ENCODE measurements at regions not wholly inside any gene's neighbourhood (a gene's known extent, or its start where the extent isn't known, plus 50 kb on each side); places are given as distances from the start of the nearest gene placed in this dataset.

- Histone ChIP-seq H3K79me2 (ENCODE audit: control insufficient read depth, insufficient read depth, low read length) (no peaks in the 10 kb centered on the region), H3K4me3 (no peak overlapping the region), H3K4me1 (ENCODE audit: control insufficient read depth, insufficient read depth, low read length) (no peaks in the 10 kb centered on the region), H3K9me3 (replicated peaks; ENCODE audit: control insufficient read depth, insufficient read depth, low read length) (no peaks in the 10 kb centered on the region), H3K36me3 (ENCODE audit: control insufficient read depth in 2 of 2, insufficient read depth in 2 of 2, low read length in 1 of 2) (no peaks in the 10 kb centered on the region), H4K20me1 (ENCODE audit: control insufficient read depth, insufficient read depth) (no peaks in the 10 kb centered on the region), H3K27me3 (replicated peaks in 1 of 2; ENCODE audit: control insufficient read depth in 2 of 2, insufficient read depth in 2 of 2, low read length in 1 of 2) (no peaks in the 10 kb centered on the region), H3K27ac (ENCODE audit: control insufficient read depth, insufficient read depth) (no peak overlapping the region), H3K4me2 (ENCODE audit: control insufficient read depth, insufficient read depth) (no peak overlapping the region), H2AFZ (ENCODE audit: control insufficient read depth, low read depth, low read length) (no peak overlapping the region), H3K9ac (ENCODE audit: control insufficient read depth, insufficient read depth, low read length) (no peak overlapping the region)
- WGBS (ENCODE audit: insufficient coverage, insufficient replicate concordance, low lambda C conversion rate, missing lambda C conversion rate), result 95% methylated on average over 1 of the region's 1 CpG
- SMC1A ChIA-PET (ENCODE audit: uncharacterized antibody, unreplicated experiment), result no interaction called here
- DNase-seq (ENCODE audit: low read depth, low spot score), result no peak
- RAD21 ChIA-PET (ENCODE audit: unreplicated experiment), result no interaction called here
- no peak for FAIRE-seq
- ATAC-seq, result no peak
- no peak for TF ChIP-seq ZNF622 (IDR thresholded peaks at IDR 0.05)
- TF ChIP-seq NFYA (IDR thresholded peaks at IDR 0.05; ENCODE audit: borderline replicate concordance, low read depth, low read length), result no peak
- no peak for TF ChIP-seq BACH1 (IDR thresholded peaks at IDR 0.05; ENCODE audit: borderline replicate concordance)
- TF ChIP-seq TCF3 (IDR thresholded peaks at IDR 0.05; ENCODE audit: borderline replicate concordance, insufficient read depth, low read depth, low read length), result no peak
- TF ChIP-seq ZNF274 (IDR thresholded peaks at IDR 0.05; ENCODE audit: insufficient read depth, insufficient read length), result no peak
- TF ChIP-seq ELK1 (IDR thresholded peaks at IDR 0.05; ENCODE audit: low read depth, low read length), result no peak
- TF ChIP-seq GABPA (IDR thresholded peaks at IDR 0.05; ENCODE audit: low read depth), result no peak
- no peak for TF ChIP-seq ZBED1 (IDR thresholded peaks at IDR 0.05; ENCODE audit: borderline replicate concordance)
- no peak for TF ChIP-seq CUX1 (IDR thresholded peaks at IDR 0.05; ENCODE audit: insufficient replicate concordance, low read depth, low read length)
- intact Hi-C loops (cut with micrococcal nuclease; ENCODE audit: unreplicated experiment) (no loop called here), in situ Hi-C loops (cut with MboI) (no loop called here)
- BruUV-seq (replicated peaks), result no TSS peak
- CTCF ChIA-PET, result no interaction called here
- POLR2A ChIA-PET, result no interaction called here
Observed at GRCh38 chr12:47509398-47509851, 196.4 kb downstream of the RPAP3 start.

Measured in GM12878 (cell line).